ENCODE measurements at regions not wholly inside any gene's neighbourhood (a gene's known extent, or its start where the extent isn't known, plus 50 kb on each side); places are given as distances from the start of the nearest gene placed in this dataset.

GRCh38 chr2:120486441-120486840, 140.5 kb downstream of the INHBB start:
- H3K36me3 Mint-ChIP-seq (ENCODE audit: low read depth) = no peaks in the 10 kb centered on the region
- no peak overlapping the region for H3K27ac Mint-ChIP-seq
- H3K27me3 Mint-ChIP-seq (ENCODE audit: low read depth) = no peaks in the 10 kb centered on the region
- no peak overlapping the region for H3K4me3 Mint-ChIP-seq (ENCODE audit: low read depth)
- H3K4me1 Mint-ChIP-seq (ENCODE audit: low read depth) = no peaks in the 10 kb centered on the region
- H3K9me3 Mint-ChIP-seq = no peaks in the 10 kb centered on the region
- DNase-seq (ENCODE audit: low spot score) = no peak
- intact Hi-C loops (cut with micrococcal nuclease) = no loop called here

DNA sequence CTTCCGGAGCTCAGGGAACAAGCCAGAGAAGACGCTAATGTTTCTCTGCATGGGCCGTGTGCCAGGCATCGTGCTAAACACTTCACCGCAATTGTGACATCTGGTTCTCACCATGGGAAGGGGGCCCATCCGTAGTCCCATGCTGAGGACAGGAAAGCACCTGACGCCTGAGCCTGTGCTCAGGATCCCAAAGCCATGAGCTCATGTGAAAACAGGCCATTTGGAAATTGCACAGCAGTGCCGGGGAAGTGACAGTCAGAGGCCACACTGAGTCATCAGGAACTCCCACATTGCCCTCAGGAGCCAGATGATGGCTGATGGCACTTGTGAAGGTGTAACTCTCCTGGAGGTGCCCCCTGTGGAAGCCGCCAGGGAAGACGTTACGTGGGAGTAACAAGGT, 141.0 kb downstream of the INHBB start:
- Mint-ChIP-seq H3K9me3 (no peaks in the 10 kb centered on the region), H3K4me1 (ENCODE audit: low read depth) (no peaks in the 10 kb centered on the region), H3K27me3 (ENCODE audit: low read depth) (no peaks in the 10 kb centered on the region), H3K27ac (no peak overlapping the region), H3K4me3 (ENCODE audit: low read depth) (no peak overlapping the region), H3K36me3 (ENCODE audit: low read depth) (no peaks in the 10 kb centered on the region)
- DNase-seq (ENCODE audit: low spot score) = no peak
- intact Hi-C loops (cut with micrococcal nuclease) = no loop called here

DNA sequence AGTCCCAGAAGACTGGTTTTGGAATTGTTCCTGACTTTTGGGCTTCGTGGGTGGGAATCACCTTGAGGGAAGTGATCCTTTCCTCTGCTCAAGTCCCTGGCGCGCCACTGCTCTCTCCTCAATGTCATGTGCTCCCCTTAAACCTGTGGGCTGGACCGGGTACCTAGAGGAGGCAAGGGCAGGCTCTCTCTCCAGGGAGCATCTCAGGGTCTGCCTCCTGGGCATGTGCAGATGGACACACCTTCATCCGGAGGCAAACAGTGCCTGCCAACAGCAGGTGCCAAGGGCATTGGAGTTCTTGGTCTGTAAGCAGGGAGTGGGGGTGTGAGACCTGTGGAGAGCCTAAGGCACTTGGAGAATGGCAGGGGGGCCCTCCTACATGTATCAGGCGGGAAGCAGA, 142.6 kb downstream of the INHBB start:
- Mint-ChIP-seq H3K4me1 (ENCODE audit: low read depth) (no peaks in the 10 kb centered on the region), H3K27ac (no peak overlapping the region), H3K27me3 (ENCODE audit: low read depth) (no peaks in the 10 kb centered on the region), H3K36me3 (ENCODE audit: low read depth) (no peaks in the 10 kb centered on the region), H3K4me3 (ENCODE audit: low read depth) (no peak overlapping the region), H3K9me3 (no peaks in the 10 kb centered on the region)
- no peak for DNase-seq (ENCODE audit: low spot score)
- intact Hi-C loops (cut with micrococcal nuclease) = no loop called here

DNA sequence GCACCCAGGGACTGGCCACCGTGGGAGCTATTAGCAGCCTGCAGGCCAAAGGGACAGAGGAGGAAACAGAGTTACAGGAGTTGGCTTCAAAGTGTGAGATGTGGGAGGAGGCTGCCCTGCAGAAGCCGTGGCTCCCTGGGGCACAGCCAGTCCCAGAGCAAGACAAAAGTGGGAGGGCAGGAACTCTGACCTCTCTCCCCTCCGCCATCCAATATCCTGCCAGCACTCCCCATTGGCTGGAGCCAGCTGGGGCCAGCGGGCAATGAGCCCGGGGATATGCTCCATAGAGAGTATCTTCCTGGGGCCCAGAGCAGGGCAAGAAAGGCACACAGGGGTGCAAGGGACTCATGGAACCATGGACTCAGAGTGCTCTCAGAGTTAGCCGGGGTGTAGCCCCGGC, 143.1 kb downstream of the INHBB start:
- no peaks in the 10 kb centered on the region for H3K9me3 Mint-ChIP-seq

GRCh38 chr2:120490091-120490798, 144.3 kb downstream of the INHBB start:
- H3K27ac Mint-ChIP-seq = no peak overlapping the region
- no peaks in the 10 kb centered on the region for H3K9me3 Mint-ChIP-seq
- no peaks in the 10 kb centered on the region for H3K27me3 Mint-ChIP-seq (ENCODE audit: low read depth)
- H3K4me1 Mint-ChIP-seq (ENCODE audit: low read depth) = no peaks in the 10 kb centered on the region
- no peaks in the 10 kb centered on the region for H3K36me3 Mint-ChIP-seq (ENCODE audit: low read depth)
- no peak overlapping the region for H3K4me3 Mint-ChIP-seq (ENCODE audit: low read depth)
- no peak for DNase-seq (ENCODE audit: low spot score)
- intact Hi-C loops (cut with micrococcal nuclease) = no loop called here

More for the DNA sequence above, 143.1 kb downstream of the INHBB start:
- H3K36me3 Mint-ChIP-seq (ENCODE audit: low read depth) = no peaks in the 10 kb centered on the region
- H3K4me3 Mint-ChIP-seq (ENCODE audit: low read depth) = no peak overlapping the region
- intact Hi-C loops (cut with micrococcal nuclease) = no loop called here
- H3K27ac Mint-ChIP-seq = no peak overlapping the region
- H3K4me1 Mint-ChIP-seq (ENCODE audit: low read depth) = no peaks in the 10 kb centered on the region
- no peak for DNase-seq (ENCODE audit: low spot score)
- no peaks in the 10 kb centered on the region for H3K27me3 Mint-ChIP-seq (ENCODE audit: low read depth)

DNA sequence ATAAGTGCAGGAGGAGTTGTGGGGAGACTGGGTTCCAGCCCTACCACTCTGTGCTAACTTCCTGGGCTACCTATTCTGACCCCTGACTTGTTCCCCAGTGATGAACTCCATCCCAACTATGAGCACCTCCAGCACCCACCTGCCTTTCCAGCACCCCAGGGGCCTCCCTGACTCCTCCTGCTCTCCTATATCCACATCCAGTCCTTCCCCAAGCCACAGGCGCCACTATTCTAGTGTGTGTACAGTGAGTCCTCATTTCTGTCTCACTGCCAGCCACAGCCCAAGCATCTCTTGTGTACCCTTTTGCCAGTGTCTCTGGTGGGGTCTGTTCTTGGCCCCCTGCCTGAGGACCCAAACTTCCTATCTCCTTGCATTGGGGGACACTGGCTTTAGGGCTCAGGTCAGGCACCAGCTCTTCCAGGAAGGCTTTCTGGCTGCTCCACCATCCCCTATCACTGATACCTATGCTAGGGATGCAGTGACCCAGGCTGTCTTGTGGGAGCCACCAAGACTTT, 145.2 kb downstream of the INHBB start:
- Mint-ChIP-seq H3K4me3 (ENCODE audit: low read depth) (no peak overlapping the region), H3K9me3 (no peaks in the 10 kb centered on the region)
- intact Hi-C loops (cut with micrococcal nuclease) = no loop called here

GRCh38 chr2:120493231-120493630, 147.3 kb downstream of the INHBB start:
- no peak for DNase-seq (ENCODE audit: low spot score)
- Mint-ChIP-seq H3K4me3 (ENCODE audit: low read depth) (no peak overlapping the region), H3K27ac (no peak overlapping the region), H3K27me3 (ENCODE audit: low read depth) (no peaks in the 10 kb centered on the region), H3K4me1 (ENCODE audit: low read depth) (no peaks in the 10 kb centered on the region), H3K36me3 (ENCODE audit: low read depth) (no peaks in the 10 kb centered on the region), H3K9me3 (no peaks in the 10 kb centered on the region)
- intact Hi-C loops (cut with micrococcal nuclease) = no loop called here

More for the DNA sequence above, 145.2 kb downstream of the INHBB start:
- Mint-ChIP-seq H3K36me3 (ENCODE audit: low read depth) (no peaks in the 10 kb centered on the region), H3K27me3 (ENCODE audit: low read depth) (no peaks in the 10 kb centered on the region), H3K27ac (no peak overlapping the region), H3K4me1 (ENCODE audit: low read depth) (no peaks in the 10 kb centered on the region)
- no peak for DNase-seq (ENCODE audit: low spot score)

- Mint-ChIP-seq H3K27ac (no peak overlapping the region), H3K36me3 (ENCODE audit: low read depth) (no peaks in the 10 kb centered on the region), H3K4me3 (ENCODE audit: low read depth) (no peak overlapping the region), H3K9me3 (no peaks in the 10 kb centered on the region), H3K4me1 (ENCODE audit: low read depth) (no peaks in the 10 kb centered on the region), H3K27me3 (ENCODE audit: low read depth) (peaks cover 1% of the 10 kb centered on the region)
- intact Hi-C loops (cut with micrococcal nuclease) = no loop called here
- no peak for DNase-seq (ENCODE audit: low spot score)
Observed at GRCh38 chr2:120494446-120494845, 148.5 kb downstream of the INHBB start.

DNA sequence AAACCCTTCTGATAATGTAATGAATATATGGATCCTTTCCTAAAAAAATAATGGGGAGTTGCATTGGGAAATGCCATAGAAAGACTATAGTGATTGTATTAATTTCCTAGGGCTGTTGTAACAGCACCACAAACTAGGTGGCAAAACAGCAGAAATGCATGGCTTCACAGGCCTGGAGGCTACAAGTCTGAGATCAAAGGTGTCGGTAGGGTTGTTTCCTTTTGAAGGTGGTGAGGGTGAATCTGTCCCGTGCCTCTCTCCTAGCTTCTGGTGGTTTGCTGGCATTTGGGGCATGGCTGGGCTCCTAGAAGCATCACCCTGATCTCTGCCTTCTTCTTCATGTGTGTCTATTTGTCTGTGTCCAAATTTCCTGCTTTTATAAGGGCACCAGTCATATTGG, 149.7 kb downstream of the INHBB start:
- intact Hi-C loops (cut with micrococcal nuclease) = no loop called here
- no peak for DNase-seq (ENCODE audit: low spot score)
- H3K9me3 Mint-ChIP-seq = no peaks in the 10 kb centered on the region
- peaks cover 2% of the 10 kb centered on the region for H3K27me3 Mint-ChIP-seq (ENCODE audit: low read depth)
- H3K4me3 Mint-ChIP-seq (ENCODE audit: low read depth) = no peak overlapping the region
- H3K27ac Mint-ChIP-seq = no peak overlapping the region
- H3K4me1 Mint-ChIP-seq (ENCODE audit: low read depth) = no peaks in the 10 kb centered on the region
- no peaks in the 10 kb centered on the region for H3K36me3 Mint-ChIP-seq (ENCODE audit: low read depth)

GRCh38 chr2:120496235-120496634, 150.3 kb downstream of the INHBB start:
- Mint-ChIP-seq H3K4me3 (ENCODE audit: low read depth) (no peak overlapping the region), H3K36me3 (ENCODE audit: low read depth) (no peaks in the 10 kb centered on the region), H3K27ac (no peak overlapping the region), H3K9me3 (no peaks in the 10 kb centered on the region), H3K4me1 (ENCODE audit: low read depth) (no peaks in the 10 kb centered on the region), H3K27me3 (ENCODE audit: low read depth) (peaks cover 2% of the 10 kb centered on the region)
- DNase-seq (ENCODE audit: low spot score) = no peak
- intact Hi-C loops (cut with micrococcal nuclease) = no loop called here

- Mint-ChIP-seq H3K4me3 (ENCODE audit: low read depth) (no peak overlapping the region), H3K27ac (no peak overlapping the region), H3K27me3 (ENCODE audit: low read depth) (peaks cover 2% of the 10 kb centered on the region), H3K36me3 (ENCODE audit: low read depth) (no peaks in the 10 kb centered on the region), H3K9me3 (no peaks in the 10 kb centered on the region), H3K4me1 (ENCODE audit: low read depth) (no peaks in the 10 kb centered on the region)
- no peak for DNase-seq (ENCODE audit: low spot score)
- intact Hi-C loops (cut with micrococcal nuclease) = no loop called here
Observed at GRCh38 chr2:120496759-120497158, 150.8 kb downstream of the INHBB start.

- Mint-ChIP-seq H3K4me3 (ENCODE audit: low read depth) (no peak overlapping the region), H3K4me1 (ENCODE audit: low read depth) (no peaks in the 10 kb centered on the region), H3K27ac (no peak overlapping the region), H3K27me3 (ENCODE audit: low read depth) (peaks cover 2% of the 10 kb centered on the region), H3K36me3 (ENCODE audit: low read depth) (no peaks in the 10 kb centered on the region), H3K9me3 (no peaks in the 10 kb centered on the region)
- DNase-seq (ENCODE audit: low spot score) = no peak
- intact Hi-C loops (cut with micrococcal nuclease) = no loop called here
Observed at GRCh38 chr2:120497261-120497977, 151.5 kb downstream of the INHBB start.

DNA sequence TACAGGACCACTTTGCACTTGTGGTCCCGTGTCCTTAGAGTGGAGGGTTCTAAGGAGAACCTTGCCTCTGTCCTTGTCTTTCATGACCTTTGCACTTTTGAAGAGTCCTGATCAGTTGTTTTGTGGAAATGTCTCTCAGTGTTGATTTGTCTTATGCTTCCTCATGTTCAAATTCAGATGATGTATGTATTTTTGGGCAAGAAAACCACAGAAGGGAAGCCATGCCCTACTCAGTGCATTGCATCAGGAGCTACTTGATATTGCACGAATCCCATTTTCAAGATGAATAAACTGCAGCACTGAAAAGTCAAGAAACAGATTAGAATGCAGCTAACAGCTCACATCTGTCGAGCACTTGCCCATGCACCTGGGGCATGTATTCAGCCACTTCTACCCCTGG, 152.2 kb downstream of the INHBB start:
- intact Hi-C loops (cut with micrococcal nuclease) = no loop called here

More for the DNA sequence above, 152.2 kb downstream of the INHBB start:
- H3K4me3 Mint-ChIP-seq (ENCODE audit: low read depth) = no peak overlapping the region
- H3K4me1 Mint-ChIP-seq (ENCODE audit: low read depth) = no peaks in the 10 kb centered on the region
- H3K9me3 Mint-ChIP-seq = no peaks in the 10 kb centered on the region
- no peak overlapping the region for H3K27ac Mint-ChIP-seq
- peaks cover 2% of the 10 kb centered on the region for H3K27me3 Mint-ChIP-seq (ENCODE audit: low read depth)
- no peak for DNase-seq (ENCODE audit: low spot score)
- no peaks in the 10 kb centered on the region for H3K36me3 Mint-ChIP-seq (ENCODE audit: low read depth)

Data from activated T-helper 2 cell treated with anti-CD3 and anti-CD28 coated beads, Interferon-gamma antibody, Interleukin-2, Interleukin-4, amounts not matched to agents 10 μg/mL and 5 μg/mL and 100 μg/mL, durations not matched to agents 14 hours and 24 hours and 36 hours (primary cell).